HG02588 (cell line): ENCODE measurements at regions not wholly inside any gene's neighbourhood (a gene's known extent, or its start where the extent isn't known, plus 50 kb on each side); places are given as distances from the start of the nearest gene placed in this dataset.
"Not testable (repeated sequence)": the region's sequence is repeated elsewhere in the genome, so short reads cannot be mapped to it uniquely, and the experiment has no call there.

ENCODE experiments used
- ATAC-seq: cut with Tn5 transposase; IDR thresholded peaks from one replicate; pipeline ENCODE4 v1.9.1; 2021; ENCODE audit warnings: mild to moderate bottlenecking, moderate library complexity; ENCODE audit not compliant: unreplicated experiment

DNA sequence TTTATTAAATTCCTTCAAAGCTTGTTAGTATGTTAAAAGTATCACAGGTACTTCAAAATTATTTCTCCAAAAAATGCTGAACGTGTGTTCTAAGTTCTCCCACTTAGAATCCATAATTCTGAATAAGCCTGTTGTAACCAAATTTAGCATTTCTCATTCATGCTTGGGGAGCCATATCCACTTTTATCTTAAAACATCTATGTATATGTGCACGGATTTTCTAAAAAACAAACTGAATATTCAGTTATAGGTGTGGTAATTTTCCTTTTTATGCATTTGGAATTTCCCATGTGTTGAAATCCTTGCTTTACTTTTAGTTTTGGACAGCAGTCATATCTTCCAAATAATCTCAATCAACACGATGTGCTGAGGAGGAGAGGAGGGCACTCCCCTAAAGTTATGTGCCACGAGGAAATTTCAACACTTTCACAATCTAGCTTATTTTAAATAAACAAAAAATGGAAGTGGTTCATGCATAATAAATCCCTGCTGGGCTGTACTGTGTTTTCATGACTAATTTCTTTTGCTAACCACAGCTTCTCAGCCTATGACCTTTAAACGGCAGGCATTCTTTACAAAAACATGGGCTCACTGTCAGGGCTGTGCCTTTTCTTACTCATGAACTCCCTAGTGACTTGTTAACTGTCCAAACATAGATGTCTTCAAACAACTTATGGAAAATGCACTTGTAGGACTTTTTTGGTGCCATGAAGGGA lies 380.3 kb upstream of the SEMA3C start:
- ATAC-seq = no peak

DNA sequence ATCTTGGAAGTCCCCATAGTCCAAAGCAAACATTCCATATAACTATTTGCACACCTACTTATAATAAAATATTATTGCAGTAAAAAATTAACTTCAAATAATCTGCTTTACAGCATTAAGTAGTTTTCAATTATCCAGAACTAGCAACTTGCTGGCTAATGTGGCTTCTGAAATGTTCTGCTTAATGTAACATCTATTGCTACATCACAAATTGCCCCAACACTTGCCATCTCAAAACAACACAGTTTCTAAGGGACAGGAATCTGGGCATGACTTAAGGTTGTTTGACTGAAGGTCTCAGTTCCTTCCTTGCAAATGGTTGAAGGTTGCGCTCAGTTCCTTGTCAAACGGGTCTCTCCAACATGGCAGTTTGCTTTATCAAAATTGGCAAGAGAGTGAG lies 378.5 kb upstream of the SEMA3C start:
- no peak for ATAC-seq

DNA sequence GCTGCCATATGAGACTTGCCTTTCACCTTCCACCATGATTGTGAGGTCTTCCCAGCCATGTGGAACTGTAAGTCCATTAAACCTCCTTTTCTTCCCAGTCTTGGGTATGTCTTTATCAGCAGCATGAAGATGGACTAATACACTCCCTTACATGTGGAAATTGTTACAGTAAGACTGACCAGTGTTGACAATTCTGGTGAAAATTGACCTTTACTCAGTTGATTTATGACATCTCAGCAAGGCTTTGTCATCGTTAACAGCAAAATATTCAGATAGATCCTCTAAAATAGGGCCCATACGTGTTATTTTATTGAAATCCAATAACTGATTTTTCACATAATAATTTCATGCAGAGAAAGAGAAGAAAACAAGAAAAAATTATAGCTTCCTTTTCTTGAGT lies 377.9 kb upstream of the SEMA3C start:
- no peak for ATAC-seq

DNA sequence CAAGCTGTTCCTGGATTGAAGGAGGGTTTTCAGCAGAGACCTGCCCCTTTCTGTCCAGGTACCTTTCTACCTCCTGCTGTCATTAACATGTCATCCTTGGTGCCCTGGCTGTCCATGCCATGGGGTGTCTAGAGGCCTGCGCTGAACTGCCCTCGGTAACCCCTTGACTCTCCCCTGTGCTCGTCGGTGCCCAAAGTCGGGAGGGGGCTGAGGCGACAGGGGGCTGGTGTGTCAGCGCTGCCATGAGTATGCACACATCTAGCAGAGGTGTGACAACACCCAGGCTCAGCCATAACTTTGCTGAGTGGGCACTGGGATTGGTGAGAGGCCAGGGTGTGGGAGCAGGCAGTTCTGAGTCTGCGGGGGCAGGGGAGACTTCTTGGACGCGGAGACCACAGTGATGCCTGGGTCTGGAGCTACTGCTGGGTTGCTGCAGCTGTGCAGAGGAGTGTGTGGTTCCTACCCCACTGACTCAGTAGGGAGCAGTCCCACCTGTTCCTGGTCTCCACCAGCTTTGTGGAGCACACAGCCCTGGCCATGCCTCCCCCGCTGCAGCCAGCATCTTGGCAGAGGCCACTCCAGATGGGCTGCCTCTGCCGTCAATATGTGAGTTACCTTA lies 376.2 kb upstream of the SEMA3C start:
- no peak for ATAC-seq

DNA sequence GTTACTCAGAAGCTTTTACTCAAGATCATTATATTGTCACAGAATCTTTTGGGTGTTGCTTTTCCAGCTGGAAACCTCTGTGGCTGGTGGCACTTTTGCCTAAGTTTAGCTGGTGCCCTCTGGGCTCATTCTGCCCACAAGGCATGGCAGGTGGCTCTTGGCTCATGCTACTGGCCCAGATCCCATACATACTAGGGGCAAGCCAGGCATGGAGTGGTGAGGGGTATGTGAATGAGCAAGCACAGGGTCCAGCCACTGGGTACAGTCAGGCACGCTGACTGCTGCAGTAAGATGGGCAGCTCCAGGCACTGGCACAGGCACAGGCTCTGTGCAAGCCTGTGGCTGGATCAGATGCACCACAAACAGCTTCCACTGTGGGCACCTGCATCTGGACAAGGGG lies 375.0 kb upstream of the SEMA3C start:
- ATAC-seq = no peak

DNA sequence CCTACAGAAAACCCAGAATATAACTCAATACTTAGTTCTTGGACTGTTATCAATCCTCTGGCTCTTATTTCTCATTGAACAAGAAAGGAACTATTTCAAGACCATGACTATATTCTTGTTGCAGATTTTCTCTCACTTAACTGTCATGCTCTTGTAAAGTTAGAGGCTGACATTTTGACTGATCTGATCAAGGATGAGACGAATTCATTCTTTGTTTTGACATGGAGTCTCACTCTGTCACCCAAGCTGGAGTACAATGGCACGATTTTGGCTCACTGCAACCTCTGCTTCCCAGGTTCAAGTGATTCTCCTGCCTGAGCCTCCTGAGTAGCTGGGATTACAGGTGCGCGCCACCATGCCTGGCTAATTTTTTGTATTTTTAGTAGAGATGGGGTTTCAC lies 367.9 kb upstream of the SEMA3C start:
- ATAC-seq = not testable (repeated sequence)

DNA sequence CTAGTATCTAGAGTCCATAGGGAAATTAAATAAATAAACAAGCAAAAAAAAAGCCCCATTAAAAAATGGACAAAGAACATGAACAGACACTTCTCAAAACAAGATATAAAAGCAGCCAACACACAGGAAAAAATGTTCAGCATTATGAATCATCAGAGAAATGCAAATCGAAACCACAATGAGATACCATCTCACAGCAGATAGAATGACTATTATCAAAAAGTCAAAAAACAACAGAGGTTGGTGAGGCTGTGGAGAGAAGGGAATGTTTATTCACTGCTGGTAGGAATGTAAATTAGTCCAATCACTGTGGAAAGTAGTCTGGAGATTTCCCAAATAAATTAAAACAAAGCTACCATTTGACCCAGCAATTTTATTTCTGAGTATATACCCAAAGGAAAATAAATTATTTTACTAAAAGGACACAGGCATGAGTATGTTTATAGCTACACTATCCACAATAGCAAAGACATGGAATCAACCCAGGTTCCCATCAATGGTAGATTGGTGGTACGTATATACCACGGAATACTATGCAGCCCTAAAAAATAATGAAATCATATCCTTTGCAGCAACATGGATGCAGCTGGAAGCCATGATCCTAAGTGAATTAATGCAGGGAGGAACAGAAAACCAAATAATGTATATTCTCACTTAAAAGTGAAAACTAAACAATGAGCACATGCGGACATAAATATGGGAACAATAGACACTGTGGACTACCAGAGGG lies 366.5 kb upstream of the SEMA3C start:
- ATAC-seq = no peak

DNA sequence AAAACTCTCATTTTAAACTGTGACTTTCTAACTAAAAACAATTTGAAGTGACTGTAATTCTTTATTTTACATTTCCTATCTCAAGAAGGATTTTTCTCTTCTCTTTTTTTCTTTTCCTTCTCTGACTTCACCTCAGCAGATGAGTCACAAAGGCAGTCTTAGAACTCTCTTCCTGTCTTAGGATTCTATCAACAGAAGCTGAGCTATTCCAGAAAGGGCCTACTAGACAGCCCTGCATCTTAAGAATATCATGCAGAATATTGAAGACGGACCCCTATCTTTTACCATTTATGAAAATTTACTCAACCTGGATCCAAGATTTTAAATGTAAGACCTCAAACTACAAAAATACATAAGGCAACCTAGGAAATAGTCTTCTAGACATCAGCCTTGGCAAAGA lies 365.7 kb upstream of the SEMA3C start:
- ATAC-seq = no peak

DNA sequence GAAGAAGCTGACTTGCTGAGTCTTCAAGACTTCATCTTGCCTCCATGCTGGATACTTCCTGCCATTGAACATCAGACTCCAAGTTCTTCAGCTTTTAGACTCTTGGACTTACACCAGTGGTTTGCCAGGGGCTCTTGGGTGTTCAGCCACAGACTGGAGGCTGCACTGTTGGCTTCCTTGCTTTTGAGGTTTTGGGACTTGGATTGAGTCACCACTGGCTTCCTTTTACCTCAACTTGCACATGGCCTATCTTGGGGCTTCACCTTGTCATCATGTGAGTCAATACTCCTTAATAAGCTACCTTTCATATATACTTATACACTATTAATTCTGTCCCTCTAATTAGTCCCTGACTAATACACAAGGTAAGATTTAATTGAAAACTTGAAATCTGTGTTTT lies 361.7 kb upstream of the SEMA3C start:
- ATAC-seq = no peak

DNA sequence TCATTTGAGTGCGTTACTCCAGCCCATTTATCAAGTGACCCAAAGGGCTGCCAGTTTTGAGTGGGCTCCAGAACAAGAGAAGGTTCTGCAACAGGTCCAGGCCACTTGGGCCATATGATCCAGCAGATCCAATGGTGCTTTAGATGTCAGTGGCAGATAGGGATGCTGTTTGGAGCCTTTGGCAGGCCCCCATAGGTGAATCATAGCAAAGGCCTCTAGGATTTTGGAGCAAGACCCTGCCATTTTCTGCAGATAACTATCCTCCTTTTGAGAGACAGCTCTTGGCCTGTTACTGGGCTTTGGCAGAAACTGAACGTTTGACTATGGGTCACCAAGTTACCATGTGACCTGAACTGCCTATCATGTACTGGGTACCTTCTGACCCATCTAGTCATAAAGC lies 358.8 kb upstream of the SEMA3C start:
- no peak for ATAC-seq

DNA sequence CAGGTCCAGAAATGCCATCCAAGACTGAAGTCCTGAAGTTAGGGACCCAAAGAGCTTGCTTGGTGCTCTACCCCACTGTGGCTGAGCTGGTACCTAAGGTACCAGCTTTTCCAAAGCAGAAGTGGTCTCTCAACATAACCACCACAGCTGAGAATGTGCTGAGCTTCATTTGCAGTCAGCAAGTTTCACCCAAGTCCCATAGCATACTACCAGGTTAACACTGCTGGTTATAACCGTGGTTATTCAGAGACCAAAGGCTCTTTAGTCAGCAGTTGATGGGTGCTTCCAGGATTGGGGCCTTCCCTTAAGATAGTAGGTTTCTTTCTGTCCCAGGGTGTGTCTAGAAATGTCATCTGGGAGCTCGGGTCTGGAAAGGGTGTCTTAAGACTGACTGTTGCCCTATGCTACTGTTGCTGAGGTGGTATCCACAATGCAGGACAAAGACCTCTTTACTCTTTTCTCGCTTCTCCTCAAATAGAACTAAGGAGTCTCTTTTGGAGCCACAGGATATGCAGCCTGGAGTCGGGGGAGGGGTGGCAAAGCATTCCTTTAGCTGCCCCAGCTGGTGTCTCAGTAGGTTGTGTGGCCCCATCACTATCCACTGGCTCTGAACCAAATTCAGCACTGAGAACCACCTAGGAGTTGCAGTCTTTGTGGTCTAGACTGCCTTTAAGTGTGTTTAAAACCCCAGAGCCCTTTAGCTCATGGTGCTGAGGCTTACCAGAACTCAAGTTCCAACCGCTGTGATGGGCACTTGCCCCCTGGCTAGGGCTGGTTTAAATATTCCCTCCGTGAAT lies 354.9 kb upstream of the SEMA3C start:
- ATAC-seq = no peak

DNA sequence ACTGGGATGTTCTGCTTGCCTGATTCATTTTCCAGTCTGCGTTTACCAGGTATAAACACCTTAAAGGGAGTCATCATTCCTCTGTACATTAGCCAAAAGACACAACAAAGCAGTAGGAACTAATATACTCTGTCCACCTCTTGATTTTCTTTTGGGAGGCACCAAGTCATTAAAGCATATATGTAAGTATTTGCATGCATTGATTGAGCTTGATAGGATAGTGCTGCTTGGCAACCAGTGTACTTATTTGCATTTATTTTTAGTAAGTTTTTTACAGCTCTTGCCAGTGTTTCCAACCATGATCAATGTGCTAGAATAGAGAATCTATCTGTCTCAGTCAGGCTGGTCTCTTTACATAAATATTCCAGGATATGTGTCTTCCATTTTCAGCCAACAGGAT lies 353.3 kb upstream of the SEMA3C start:
- no peak for ATAC-seq

DNA sequence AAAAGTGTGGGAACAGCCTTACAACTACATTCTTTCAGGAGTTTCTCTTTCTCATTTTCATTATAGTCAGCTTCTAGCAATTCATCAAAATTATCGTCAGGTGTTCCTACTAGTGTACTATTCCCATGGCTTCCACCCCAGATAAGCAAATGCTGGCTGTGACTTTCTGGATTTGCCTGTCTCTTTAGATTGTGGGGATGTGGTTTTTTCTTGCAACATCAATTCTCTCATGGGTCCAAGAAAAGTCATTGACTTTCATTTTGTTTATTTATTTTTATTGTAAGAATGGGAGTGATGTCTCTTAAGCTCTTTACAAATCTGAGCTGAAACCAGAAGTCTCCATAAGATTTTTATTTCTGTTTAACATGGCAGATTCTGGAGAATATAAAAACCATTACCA lies 349.7 kb upstream of the SEMA3C start:
- no peak for ATAC-seq

DNA sequence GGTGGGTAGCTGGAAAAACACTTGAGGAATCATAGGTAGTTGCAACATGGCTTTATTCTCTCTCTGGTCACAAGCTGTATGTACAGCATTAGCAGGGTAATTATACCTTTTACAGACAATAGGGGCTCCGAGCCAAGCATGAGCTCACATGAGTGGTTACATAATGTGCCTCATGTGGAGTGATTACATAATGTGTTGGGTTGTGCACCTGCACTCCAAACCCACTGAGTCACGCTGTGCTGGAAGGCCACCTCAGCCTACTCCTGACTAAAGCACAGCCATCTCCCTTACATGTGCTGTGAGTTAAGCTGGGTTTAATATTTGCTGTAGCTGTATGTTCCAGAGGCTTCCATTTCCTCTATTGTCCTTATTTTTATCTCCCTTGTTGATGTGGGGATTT lies 348.7 kb upstream of the SEMA3C start:
- ATAC-seq = no peak

DNA sequence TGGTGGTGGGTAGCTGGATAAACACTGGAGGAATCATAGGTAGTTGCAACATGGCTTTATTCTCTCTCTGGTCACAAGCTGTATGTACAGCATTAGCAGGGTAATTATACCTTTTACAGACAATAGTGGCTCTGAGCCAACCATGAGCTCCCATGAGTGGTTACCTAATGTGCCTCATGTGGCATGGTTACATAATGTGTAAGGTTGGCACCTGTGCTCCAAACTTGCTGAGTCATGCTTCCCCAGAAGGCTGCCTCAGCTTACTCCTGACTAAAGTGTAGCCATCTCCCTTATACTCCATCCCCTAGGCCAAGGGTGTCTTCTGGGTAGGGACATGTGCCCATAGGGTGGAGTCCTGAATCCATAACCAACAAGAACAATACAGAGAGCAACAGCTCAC lies 345.3 kb upstream of the SEMA3C start:
- no peak for ATAC-seq

DNA sequence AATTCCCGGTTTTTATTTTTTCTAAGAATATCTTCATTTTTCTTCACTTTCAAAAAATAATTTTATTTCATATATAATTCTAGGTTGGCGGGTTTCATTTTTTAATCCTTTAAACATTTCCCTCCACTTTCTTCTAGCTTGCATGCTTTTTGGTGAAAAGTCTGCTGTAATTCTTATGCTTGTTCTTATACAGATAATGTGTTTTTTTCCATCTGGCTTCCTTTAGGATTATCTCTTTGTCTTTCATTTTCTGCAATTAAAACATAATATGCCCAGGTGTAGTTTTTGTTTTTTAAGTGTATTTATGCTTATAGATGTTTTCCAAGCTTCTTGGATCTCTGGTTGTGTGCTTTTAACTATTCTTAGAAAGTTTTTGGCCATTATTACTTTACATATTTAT lies 341.3 kb upstream of the SEMA3C start:
- ATAC-seq = no peak

DNA sequence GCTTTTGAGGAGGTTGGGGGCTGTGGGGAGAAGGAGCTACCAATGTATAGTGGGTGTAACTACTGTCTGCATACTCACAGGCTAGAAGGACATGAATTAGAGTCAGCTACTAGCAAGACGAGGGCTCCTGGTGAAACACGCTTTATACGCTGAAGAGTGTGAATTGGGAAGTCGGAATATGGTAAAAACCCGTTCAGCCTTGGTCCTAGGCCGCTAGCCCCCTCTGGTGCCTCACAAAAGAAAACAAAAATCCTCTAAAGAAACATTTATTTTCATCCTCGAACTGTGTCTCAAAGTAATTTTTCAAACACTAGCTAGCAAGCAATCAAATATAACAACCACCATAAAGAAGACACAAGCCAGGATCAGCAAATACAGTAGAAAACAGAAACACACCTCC lies 338.1 kb upstream of the SEMA3C start:
- no peak for ATAC-seq

DNA sequence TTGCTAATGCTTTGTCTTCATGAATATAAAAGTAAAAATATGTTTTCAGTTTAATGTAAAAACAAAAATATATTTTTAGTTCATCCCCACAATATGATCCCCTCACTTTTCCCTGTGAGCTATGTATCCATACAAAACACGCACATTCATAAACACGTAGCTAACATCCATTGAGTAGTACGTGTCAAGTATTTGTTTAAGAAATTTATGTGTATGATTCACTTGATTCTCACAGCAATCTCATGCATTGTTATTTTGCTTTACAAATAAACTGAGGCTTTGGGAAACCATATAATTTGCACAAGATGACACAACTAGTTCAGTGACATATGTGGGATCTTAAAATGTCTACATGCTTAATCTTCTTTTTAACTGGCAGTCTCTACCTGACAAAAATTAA lies 329.6 kb upstream of the SEMA3C start:
- no peak for ATAC-seq

DNA sequence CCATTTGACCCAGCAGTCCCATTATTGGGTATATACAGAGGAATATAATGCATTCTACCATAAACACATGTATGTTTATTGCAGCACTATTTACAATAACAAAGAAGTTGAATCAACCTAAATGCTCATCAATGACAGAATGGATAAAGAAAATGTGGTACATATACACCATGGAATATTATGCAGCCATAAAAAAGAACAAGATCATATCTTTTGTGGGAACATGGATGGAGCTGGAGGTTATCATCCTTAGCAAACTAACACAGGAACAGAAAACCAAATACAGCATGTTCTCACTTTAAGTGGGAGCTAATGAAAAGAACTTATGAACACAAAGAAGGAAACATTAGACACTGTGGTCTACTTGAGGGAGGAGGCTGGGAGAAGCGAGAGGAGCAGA lies 328.5 kb upstream of the SEMA3C start:
- not testable (repeated sequence) for ATAC-seq

DNA sequence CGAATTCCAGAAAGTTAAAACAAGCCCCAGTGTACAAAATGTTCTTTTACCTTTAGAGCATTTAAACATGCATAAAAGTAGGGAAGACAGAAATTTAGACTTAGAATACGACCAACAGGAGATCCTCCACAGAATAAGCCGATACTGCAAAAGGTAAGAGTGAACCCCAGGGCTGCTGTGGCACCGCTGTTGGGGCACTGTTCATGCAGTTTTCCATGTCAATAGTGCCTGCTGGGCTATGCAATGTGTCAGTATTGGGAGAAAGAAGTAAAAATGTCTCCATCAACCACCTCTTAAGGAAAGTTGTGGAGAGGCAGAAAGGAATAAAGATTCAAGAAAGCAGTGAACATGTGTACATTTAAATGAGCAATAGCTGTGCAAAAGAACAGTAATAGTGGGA lies 326.5 kb upstream of the SEMA3C start:
- no peak for ATAC-seq

DNA sequence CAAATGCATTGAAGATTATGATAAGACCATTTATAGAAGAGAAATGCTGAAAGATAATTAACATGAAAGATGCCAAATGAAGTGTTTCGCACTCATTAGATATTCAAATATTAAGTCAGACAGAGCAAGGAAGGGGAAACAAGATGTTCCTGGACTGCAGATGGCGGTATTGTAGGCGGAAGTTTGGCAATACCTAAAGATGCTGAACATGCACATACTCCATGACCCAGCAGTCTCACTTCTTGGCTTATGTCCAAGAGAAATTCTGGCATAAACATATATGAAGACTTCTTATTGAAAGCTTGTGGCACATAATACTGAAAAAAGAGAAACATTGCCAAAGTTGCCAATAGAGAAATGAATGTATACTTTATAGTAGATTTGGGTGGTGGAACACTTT lies 325.4 kb upstream of the SEMA3C start:
- no peak for ATAC-seq

DNA sequence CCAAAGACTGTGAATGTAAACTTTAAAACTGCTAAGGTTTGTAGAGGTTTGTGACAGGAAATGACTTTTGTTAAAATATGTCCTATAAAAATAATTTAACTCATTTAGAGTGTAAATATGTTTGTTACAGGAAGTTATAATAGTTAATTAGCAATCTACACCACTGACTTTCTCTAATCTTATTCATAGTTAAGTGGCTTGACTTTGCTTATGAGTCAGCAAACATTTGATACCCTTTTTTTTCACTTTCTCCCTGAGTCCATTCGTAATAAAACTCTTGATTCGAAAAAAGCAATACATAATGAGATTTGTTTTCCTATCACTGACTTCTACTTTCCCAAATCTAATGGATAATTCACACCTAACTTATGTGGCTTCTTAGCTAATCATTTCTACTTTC lies 317.7 kb upstream of the SEMA3C start:
- no peak for ATAC-seq
